ENCODE measurements at regions not wholly inside any gene's neighbourhood (a gene's known extent, or its start where the extent isn't known, plus 50 kb on each side); places are given as distances from the start of the nearest gene placed in this dataset.

- Histone ChIP-seq H3K27ac (replicated peaks) (no peak overlapping the region), H3K27me3 (ENCODE audit: insufficient read depth, poor library complexity, severe bottlenecking) (no peaks in the 10 kb centered on the region), H3K4me3 (replicated peaks; ENCODE audit: insufficient read depth, low read length) (no peak overlapping the region)
- DNase-seq (ENCODE audit: low read depth in 1 of 2, low spot score in 1 of 2), result no peak
- no peak for TF ChIP-seq REST (IDR thresholded peaks at IDR 0.05; ENCODE audit: insufficient replicate concordance, low read depth)
- no peak for TF ChIP-seq POLR2AphosphoS5 (IDR thresholded peaks at IDR 0.05; ENCODE audit: low read depth)
- TF ChIP-seq CTCF (IDR thresholded peaks at IDR 0.05; ENCODE audit: insufficient read depth, low read length), result no peak
Measured at GRCh38 chr4:180861651-180862050, 1381.6 kb upstream of the TENM3 start.

- no peak overlapping the region for H3K27ac ChIP-seq (replicated peaks)
- no peak for DNase-seq (ENCODE audit: low read depth in 1 of 2, low spot score in 1 of 2)
- no peak overlapping the region for H3K4me3 ChIP-seq (replicated peaks; ENCODE audit: insufficient read depth, low read length)
- H3K27me3 ChIP-seq (ENCODE audit: insufficient read depth, poor library complexity, severe bottlenecking), result no peaks in the 10 kb centered on the region
- TF ChIP-seq CTCF (IDR thresholded peaks at IDR 0.05; ENCODE audit: insufficient read depth, low read length), result no peak
- TF ChIP-seq SPI1 (IDR thresholded peaks at IDR 0.05; ENCODE audit: borderline replicate concordance, low read depth), result no peak
- no peak for TF ChIP-seq GABPA (IDR thresholded peaks at IDR 0.05; ENCODE audit: low read depth)
- TF ChIP-seq REST (IDR thresholded peaks at IDR 0.05; ENCODE audit: insufficient replicate concordance, low read depth), result no peak
- no peak for TF ChIP-seq POLR2AphosphoS5 (IDR thresholded peaks at IDR 0.05; ENCODE audit: low read depth)
Measured at GRCh38 chr4:180866933-180867643, 1376.1 kb upstream of the TENM3 start.

GRCh38 chr4:180870623-180871022, 1372.6 kb upstream of the TENM3 start:
- no peak for DNase-seq (ENCODE audit: low read depth in 1 of 2, low spot score in 1 of 2)
- Histone ChIP-seq H3K27ac (replicated peaks) (no peak overlapping the region), H3K27me3 (ENCODE audit: insufficient read depth, poor library complexity, severe bottlenecking) (no peaks in the 10 kb centered on the region), H3K4me3 (replicated peaks; ENCODE audit: insufficient read depth, low read length) (no peak overlapping the region)
- TF ChIP-seq POLR2AphosphoS5 (IDR thresholded peaks at IDR 0.05; ENCODE audit: low read depth), result no peak
- TF ChIP-seq GABPA (IDR thresholded peaks at IDR 0.05; ENCODE audit: low read depth), result no peak
- no peak for TF ChIP-seq SPI1 (IDR thresholded peaks at IDR 0.05; ENCODE audit: borderline replicate concordance, low read depth)
- no peak for TF ChIP-seq CTCF (IDR thresholded peaks at IDR 0.05; ENCODE audit: insufficient read depth, low read length)
- TF ChIP-seq REST (IDR thresholded peaks at IDR 0.05; ENCODE audit: insufficient replicate concordance, low read depth), result no peak

Measured in HL-60 (cell line).